Posterior vena cava (tissue), 2 donors: ENCODE measurements at regions not wholly inside any gene's neighbourhood (a gene's known extent, or its start where the extent isn't known, plus 50 kb on each side); places are given as distances from the start of the nearest gene placed in this dataset.

Experiments used
- DNase-seq: peaks from one replicate; pipeline ENCODE4 v3.0.0-alpha.2; 2020; ENCODE audit warnings: low spot score
- intact Hi-C, 2 donors: fragments of 100-400 bp; cut with DNase I; formaldehyde crosslinking; loops; one replicate each; pipeline versions ENCODE4 v1.14.1 to v1.14.2; 2022 to 2023
- donor health status: DM: yes; HTN: yes; CAD: no.
- donor health status: DM: yes; HTN: yes; CAD: no.

GRCh38 chr12:60263161-60263560, 667.3 kb downstream of the SLC16A7 start:
- intact Hi-C loops, result no loop called here
- no peak for DNase-seq

GRCh38 chr12:60263836-60264493, 668.1 kb downstream of the SLC16A7 start:
- intact Hi-C loops, result no loop called here
- no peak for DNase-seq

DNA sequence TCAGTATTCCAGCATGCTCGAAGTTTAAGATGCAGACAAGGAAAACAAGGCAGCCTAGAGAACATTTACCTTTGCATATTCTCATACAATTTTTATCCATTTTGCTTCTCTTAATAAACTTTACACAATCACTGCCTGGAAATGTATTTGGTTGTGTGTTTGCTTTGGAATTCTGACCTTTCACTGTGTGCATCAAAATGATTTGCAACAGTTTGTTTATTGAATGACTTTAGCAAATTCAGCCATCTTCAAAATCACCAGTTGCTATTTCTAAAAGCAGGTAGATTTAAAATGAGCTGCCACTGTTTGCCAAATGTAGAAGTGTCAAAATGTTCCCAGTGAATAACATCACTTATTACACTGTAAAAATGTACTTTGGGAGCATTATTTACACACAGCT, 669.9 kb downstream of the SLC16A7 start:
- DNase-seq, result no peak
- intact Hi-C loops, result no loop called here

- intact Hi-C loops, result no loop called here
- no peak for DNase-seq
Observed at GRCh38 chr12:60266381-60266852, 670.6 kb downstream of the SLC16A7 start.

DNA sequence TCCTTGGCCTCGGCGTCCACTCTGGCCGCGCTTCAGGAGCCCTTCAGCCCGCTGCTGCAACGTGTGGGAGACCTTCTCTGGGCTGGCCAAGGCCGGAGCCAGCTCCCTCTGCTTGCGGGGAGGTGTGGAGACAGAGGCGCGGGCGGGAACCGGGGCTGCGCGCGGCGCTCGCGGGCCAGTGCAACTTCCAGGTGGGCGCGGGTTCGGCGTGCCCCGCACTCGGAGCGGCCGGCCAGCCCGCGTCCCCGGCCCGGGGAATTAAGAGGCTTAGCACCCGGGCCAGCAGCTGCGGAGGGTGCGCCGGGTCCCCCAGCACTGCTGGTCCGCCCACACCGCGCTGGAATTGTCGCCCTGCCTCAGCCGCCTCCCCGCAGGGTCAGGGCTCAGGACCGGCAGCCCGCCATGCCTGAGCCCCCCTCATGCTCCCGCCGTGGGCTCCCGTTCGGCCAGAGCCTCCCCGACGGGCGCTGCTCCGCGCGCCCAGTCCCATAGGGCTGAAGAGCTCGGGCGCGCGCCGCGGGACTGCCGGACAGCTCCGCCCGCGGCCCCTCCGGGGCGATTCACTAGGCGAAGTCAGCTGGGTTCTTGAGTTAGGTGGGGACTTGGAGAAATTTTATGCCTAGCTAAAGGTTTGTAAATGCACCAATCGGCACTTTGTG, 673.9 kb downstream of the SLC16A7 start:
- DNase-seq, result no peak
- intact Hi-C loops, result no loop called here

GRCh38 chr12:60271816-60272215, 676.0 kb downstream of the SLC16A7 start:
- intact Hi-C loops, result no loop called here
- no peak for DNase-seq

GRCh38 chr12:60278209-60278608, 682.4 kb downstream of the SLC16A7 start:
- intact Hi-C loops, result no loop called here
- no peak for DNase-seq

DNA sequence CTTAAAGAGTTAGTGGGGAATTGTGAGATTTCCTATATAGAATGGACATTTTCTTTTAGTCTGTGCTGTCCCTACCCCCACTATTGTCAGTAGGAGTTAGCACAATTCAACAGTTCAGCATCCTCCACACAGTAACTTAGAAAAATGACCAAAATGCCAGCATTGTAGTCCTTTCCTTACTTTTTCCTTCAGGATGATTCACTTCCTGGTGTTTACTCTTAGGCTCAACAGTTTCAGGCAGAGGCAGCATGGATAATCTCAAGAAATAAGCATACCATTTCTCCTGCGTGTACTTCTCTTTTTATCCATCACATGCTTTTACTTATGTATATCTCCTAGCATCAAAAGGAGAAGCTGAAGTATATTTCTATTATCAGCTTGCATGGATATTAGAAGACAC, 683.4 kb downstream of the SLC16A7 start:
- intact Hi-C loops, result no loop called here
- no peak for DNase-seq

DNA sequence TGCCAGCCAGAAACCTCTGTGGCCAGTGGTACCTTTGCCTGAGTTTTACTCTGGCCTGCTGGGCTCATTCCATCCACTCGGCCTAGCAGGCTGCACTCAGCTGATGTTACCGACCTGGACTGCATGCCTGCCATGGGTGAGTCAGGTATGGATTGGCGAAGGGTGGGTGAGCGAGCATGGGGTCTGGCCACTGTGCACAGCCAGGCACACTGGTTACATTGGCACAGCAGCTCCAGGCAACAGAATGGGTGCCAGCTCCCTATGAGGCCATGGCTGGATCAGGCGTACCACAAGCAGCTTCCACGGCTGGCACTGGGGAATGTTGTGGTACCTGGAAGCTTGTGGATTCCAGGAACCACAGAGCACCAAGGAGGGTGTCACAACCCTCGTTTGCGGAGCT, 685.7 kb downstream of the SLC16A7 start:
- DNase-seq, result no peak
- intact Hi-C loops, result no loop called here

DNA sequence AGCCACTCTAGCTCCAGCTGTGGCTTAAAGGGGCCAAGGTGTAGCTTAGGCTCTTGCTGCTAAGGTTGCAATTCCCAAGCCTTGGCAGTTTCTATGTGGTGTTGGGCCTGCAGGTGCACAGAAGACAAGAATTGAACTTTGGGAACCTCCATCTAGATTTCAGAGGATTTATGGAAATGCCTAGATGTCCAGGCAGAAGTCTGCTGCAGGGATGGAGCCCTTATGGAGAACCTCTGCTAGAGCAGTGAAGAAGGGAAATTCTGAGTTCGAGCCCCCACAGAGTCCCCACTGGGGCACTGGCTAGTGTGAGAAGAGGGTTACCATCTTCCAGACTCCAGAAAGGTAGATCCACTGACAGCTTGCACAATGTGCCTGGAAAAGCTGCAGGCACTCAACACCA, 694.7 kb downstream of the SLC16A7 start:
- DNase-seq, result no peak
- intact Hi-C loops, result loop anchor here in 1 of 2 donors (5.0 kb wide), 1 partner anchor 497 kb away; no protein-coding TSS in a partner anchor

DNA sequence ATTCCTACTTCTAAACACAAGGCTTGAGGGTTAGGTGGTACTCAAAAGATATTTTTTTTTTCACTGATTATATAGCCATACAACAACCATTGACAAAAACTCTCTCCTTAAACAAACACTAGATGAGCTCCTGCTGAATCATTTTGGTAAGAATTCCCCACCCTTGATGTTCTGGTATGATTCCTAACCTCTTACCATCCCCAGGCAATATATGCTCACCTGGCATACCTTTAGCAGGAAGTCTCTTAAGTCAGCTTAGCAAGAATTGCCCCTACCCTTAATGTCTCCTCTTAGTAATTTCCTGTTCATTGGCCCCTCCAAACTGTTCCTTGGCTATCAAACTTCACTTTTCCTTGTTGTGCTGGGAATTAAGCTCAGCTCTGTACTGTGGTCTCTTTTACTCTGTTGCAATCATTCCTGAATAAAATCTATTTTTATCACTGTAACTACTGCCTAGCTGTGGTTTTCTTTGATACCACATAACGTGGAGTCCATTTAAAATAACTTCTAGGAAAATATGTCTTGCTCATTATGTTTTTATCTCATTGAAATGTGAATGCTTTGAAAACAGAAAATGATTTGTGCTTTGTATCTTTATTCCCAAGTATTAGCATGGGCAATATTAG, 712.6 kb downstream of the SLC16A7 start:
- DNase-seq, result no peak

DNA sequence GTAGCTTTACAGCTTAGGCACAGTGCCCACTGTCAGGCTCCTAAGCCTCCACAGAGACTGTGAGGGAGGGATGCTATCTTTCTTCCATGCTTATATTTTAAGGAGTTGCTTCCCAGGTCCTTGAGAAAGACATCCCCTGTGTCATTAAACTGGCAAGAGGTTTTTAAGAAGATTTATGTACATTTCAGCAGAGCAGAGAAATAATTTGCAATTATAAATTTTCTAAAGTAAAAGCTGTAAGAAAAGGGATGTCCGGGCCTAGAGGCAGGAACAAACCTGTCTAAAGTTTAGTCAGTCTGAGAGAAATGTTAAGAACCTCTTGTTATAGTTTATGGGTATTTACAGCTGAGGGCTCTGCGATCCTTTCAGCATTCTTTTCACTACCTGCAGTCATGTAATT, 716.1 kb downstream of the SLC16A7 start:
- intact Hi-C loops, result no loop called here
- no peak for DNase-seq

More for the DNA sequence above, 712.6 kb downstream of the SLC16A7 start:
- intact Hi-C loops, result no loop called here

DNA sequence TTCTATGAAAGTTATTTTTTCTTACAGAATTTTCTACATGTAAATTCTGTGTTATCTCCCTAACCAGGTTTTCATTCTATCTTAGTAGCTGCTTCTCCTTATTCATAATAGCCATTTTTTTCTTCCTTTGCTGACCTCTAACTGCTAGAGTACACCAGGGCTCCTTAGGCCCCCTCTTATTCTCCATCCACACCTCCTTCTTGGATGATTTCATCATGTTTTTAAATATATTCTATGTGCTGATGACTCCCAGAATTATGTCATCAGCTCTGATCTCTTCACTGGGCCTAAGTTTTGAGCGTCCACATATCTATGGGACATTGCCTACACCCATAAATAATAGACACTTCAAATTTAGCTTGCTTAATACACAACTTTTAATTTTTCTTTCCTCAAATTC, 721.5 kb downstream of the SLC16A7 start:
- intact Hi-C loops, result loop anchor here in 1 of 2 donors (5.0 kb wide), 1 partner anchor 235 kb away; no protein-coding TSS in a partner anchor

GRCh38 chr12:60324746-60325145, 728.9 kb downstream of the SLC16A7 start:
- intact Hi-C loops, result no loop called here

More for the DNA sequence above, 721.5 kb downstream of the SLC16A7 start:
- DNase-seq, result no peak

GRCh38 chr12:60333461-60333860, 737.6 kb downstream of the SLC16A7 start:
- DNase-seq, result no peak
- intact Hi-C loops, result no loop called here

More at GRCh38 chr12:60324746-60325145, 728.9 kb downstream of the SLC16A7 start:
- DNase-seq, result no peak

DNA sequence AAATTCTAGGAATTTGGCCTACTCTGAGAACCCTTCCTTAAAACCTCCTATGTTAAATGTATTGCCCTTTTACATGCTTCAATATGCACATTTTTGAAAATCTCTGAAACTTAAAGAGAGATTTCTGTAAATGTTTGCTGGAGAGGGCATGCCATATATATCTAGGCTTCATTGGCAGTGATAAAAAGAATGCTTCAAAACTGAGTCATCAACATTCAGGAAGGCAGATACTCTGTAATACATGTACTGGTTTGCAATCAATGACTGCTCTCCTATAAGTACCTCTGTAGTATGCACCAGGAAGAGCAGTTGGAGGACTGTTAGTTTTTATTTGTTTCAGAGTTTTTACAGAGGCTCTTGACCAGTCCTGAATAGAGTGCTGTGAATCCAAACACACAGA, 739.9 kb downstream of the SLC16A7 start:
- intact Hi-C loops, result no loop called here
- no peak for DNase-seq

DNA sequence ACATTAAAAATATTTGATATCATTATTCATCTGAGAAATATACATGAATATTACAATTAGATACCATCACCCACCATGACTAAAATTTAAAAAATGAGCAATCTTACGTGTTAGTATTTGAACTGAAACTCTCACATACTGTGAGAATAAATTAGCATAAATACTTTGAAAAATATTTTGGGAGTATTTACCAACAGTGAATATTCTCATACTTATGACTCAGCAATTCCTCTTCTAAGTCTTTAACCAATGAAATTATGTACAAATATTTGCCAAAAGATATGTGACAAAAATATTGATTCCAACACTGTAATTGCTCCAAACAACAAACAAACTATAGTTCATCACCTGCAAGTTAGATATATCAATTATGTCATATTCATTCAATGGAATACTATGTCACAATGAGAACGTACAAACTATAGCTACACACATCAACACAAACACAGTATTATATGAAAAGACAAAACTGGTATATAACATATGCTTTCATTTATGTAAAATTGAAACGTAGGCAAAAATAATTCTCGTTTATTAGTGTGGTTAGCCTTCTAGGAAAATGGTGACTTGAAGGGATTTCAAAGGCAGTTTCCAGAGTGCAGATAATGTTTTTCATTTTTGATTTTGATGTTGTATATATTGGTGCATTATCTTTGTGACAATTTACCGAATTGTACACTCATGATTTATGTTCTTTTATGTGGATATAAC, 742.2 kb downstream of the SLC16A7 start:
- intact Hi-C loops, result no loop called here
- DNase-seq, result no peak

DNA sequence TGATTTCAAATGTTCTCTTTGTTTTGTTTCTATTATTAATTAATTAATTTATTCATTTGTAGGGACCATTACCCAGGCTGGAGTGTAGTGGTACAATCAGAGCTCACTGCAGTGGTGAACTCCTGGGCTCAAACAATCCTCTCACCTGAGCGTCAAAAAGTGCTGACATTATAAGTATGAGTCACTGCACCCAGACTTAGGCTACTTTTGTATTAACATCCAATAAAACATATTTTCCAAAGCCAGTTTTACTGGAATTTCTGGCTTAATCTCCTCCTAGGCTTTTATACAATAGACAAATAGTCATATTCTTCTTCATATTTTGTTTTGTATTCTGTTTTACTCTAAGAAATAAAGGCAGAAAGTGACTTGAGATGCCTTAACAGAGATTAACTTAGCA, 749.6 kb downstream of the SLC16A7 start:
- intact Hi-C loops, result no loop called here
- no peak for DNase-seq

DNA sequence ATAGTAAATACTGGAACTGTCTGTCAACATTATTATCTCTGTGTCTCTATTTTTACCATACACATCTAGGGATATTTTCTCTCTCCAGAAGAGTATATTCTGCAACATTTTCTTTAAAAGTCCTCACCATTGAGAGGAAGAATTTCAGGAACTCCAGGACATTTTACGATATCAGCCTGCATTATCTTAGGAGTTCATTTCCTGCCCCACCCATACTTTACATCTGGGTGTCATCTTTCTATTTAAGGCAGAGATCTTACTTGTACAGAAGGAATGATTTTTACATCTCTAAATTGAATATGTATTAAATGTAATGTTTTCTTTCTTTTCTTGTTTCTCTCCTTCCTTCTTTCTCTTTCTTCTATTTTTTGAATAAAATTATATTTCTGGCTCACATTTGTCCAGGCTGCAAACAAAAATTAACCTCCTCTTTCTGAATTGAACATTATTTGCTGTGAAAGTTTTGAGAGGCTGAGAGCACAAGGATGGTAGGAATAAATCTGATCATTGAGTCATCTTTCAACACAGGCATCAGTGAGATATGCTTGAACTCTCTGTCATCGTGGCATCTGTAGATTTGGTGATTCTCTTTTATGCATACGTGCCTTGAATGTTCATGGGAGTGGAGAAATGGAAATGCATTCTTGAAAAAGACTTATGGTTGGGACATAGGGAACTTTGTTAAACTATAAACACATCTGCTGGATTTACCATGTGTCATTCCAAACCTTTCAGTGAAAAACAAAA, 753.6 kb downstream of the SLC16A7 start:
- no peak for DNase-seq
- intact Hi-C loops, result no loop called here
